ENCODE measurements at regions not wholly inside any gene's neighbourhood (a gene's known extent, or its start where the extent isn't known, plus 50 kb on each side); places are given as distances from the start of the nearest gene placed in this dataset.

- no peaks in the 10 kb centered on the region for H3K27me3 ChIP-seq
- no peak overlapping the region for H3K4me3 ChIP-seq
- intact Hi-C loops (cut with DNase I): no loop called here
- no peak for TF ChIP-seq CTCF (IDR thresholded peaks at IDR 0.05)
- H3K27ac ChIP-seq: no peak overlapping the region
- peaks cover 0 to 30% of the 10 kb centered on the region in 2 donors for H3K9me3 ChIP-seq
- H3K36me3 ChIP-seq: no peaks in the 10 kb centered on the region
- no peaks in the 10 kb centered on the region for H3K4me1 ChIP-seq
- DNase-seq (no peak), ATAC-seq (no peak)
Observed at GRCh38 chr2:129263939-129264338, 715.5 kb upstream of the RAB6C start.

GRCh38 chr2:129267559-129267958 lies 711.9 kb upstream of the RAB6C start:
- Histone ChIP-seq H3K4me3 (no peak overlapping the region), H3K4me1 (no peaks in the 10 kb centered on the region), H3K27ac (no peak overlapping the region), H3K27me3 (no peaks in the 10 kb centered on the region), H3K36me3 (no peaks in the 10 kb centered on the region), H3K9me3 (peaks cover 0 to 20% of the 10 kb centered on the region in 2 donors)
- no peak for TF ChIP-seq CTCF (IDR thresholded peaks at IDR 0.05)
- DNase-seq (no peak), ATAC-seq (no peak)
- intact Hi-C loops (cut with DNase I): no loop called here

GRCh38 chr2:129273266-129274037 lies 706.0 kb upstream of the RAB6C start:
- ATAC-seq (no peak), DNase-seq (no peak)
- Histone ChIP-seq H3K36me3 (no peaks in the 10 kb centered on the region), H3K27me3 (no peaks in the 10 kb centered on the region), H3K4me3 (no peak overlapping the region), H3K27ac (no peak overlapping the region), H3K9me3 (no peaks in the 10 kb centered on the region), H3K4me1 (no peaks in the 10 kb centered on the region)
- intact Hi-C loops (cut with DNase I): no loop called here
- no peak for TF ChIP-seq CTCF (IDR thresholded peaks at IDR 0.05)

GRCh38 chr2:129274038-129274415 lies 705.4 kb upstream of the RAB6C start:
- Histone ChIP-seq H3K9me3 (no peaks in the 10 kb centered on the region), H3K27me3 (no peaks in the 10 kb centered on the region), H3K27ac (no peak overlapping the region), H3K36me3 (no peaks in the 10 kb centered on the region), H3K4me1 (no peaks in the 10 kb centered on the region), H3K4me3 (no peak overlapping the region)
- TF ChIP-seq CTCF (IDR thresholded peaks at IDR 0.05): no peak
- intact Hi-C loops (cut with DNase I): no loop called here
- DNase-seq: no peak
- ATAC-seq: no peak

GRCh38 chr2:129274918-129275317 lies 704.5 kb upstream of the RAB6C start:
- Histone ChIP-seq H3K4me1 (no peaks in the 10 kb centered on the region), H3K9me3 (peaks cover 0 to 4% of the 10 kb centered on the region in 2 donors), H3K36me3 (no peaks in the 10 kb centered on the region), H3K4me3 (no peak overlapping the region), H3K27me3 (no peaks in the 10 kb centered on the region), H3K27ac (no peak overlapping the region)
- intact Hi-C loops (cut with DNase I): no loop called here
- DNase-seq: no peak
- no peak for ATAC-seq
- no peak for TF ChIP-seq CTCF (IDR thresholded peaks at IDR 0.05)
